ENCODE measurements at regions not wholly inside any gene's neighbourhood (a gene's known extent, or its start where the extent isn't known, plus 50 kb on each side); places are given as distances from the start of the nearest gene placed in this dataset.

- TF ChIP-seq CTCF (IDR thresholded peaks at IDR 0.05): no peak
- no peak for TF ChIP-seq POLR2A (IDR thresholded peaks at IDR 0.05)
- no peak for TF ChIP-seq POLR2AphosphoS5 (IDR thresholded peaks at IDR 0.05)
- TF ChIP-seq EP300 (IDR thresholded peaks at IDR 0.05): no peak
Measured at GRCh38 chr10:121292321-121292720, 305.9 kb downstream of the FGFR2 start.

All from stomach (tissue), 4 donors.